ENCODE measurements at regions not wholly inside any gene's neighbourhood (a gene's known extent, or its start where the extent isn't known, plus 50 kb on each side); places are given as distances from the start of the nearest gene placed in this dataset.

- TF ChIP-seq FOXA1 (IDR thresholded peaks at IDR 0.05) (no peak), CTBP1 (IDR thresholded peaks at IDR 0.05; ENCODE audit: borderline replicate concordance) (no peak), LEF1 (IDR thresholded peaks at IDR 0.05; ENCODE audit: borderline replicate concordance) (no peak), ZNF384 (IDR thresholded peaks at IDR 0.05) (no peak), NFRKB (IDR thresholded peaks at IDR 0.05) (no peak), L3MBTL2 (conservative IDR thresholded peaks at IDR 0.05) (no peak), FOXM1 (IDR thresholded peaks at IDR 0.05; ENCODE audit: borderline replicate concordance) (no peak)
- CTCF ChIA-PET: no interaction called here
- DNase-seq (ENCODE audit: extremely low spot score): no peak
- POLR2A ChIA-PET: no interaction called here
These were observed 58.3 kb upstream of the LINC01488 start for GRCh38 chr11:69423181-69423580.

DNA sequence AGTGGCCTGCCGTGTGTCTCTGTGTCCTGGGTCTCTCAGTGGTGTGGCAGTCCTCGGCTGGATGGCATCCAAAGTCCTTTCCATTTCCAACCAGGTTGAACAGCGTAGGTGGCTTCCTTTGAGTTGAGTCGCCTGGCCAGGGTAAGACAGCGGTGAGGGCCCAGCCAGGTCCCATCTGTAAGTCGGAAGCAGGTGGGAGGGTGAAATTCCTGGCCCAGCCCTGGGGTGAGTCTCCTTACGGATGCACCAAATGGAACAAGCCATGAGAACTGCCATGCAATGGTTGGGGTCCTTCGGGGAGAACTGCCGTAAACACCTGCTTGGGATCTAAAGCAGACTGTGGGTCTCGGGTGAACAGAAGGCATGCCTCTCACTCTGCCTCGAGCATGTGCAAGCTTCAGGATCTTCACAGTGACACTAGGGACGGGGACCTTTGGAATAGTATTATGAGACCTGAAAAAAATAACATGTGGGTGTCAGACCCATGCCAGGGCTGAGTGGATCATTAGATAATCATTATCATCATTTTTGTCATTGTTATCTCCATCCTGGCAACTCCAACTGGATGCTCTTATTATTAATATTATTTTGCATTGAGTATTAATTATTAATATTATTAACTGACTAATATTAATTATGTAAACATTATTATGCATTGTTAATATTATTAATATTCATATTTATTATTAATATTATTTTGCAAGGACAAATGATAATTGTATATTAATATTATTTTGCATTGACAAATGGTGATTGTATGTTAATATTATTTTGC, 57.7 kb upstream of the LINC01488 start:
- TF ChIP-seq L3MBTL2 (conservative IDR thresholded peaks at IDR 0.05): no peak
- TF ChIP-seq FOXA1 (IDR thresholded peaks at IDR 0.05): no peak
- no peak for TF ChIP-seq ELF4 (IDR thresholded peaks at IDR 0.05)
- TF ChIP-seq CTBP1 (IDR thresholded peaks at IDR 0.05; ENCODE audit: borderline replicate concordance): no peak
- TF ChIP-seq ZNF384 (IDR thresholded peaks at IDR 0.05): no peak
- POLR2A ChIA-PET: no interaction called here
- no peak for DNase-seq (ENCODE audit: extremely low spot score)
- CTCF ChIA-PET: no interaction called here

GRCh38 chr11:69424748-69425147, 56.7 kb upstream of the LINC01488 start:
- no peak for TF ChIP-seq SP1 (IDR thresholded peaks at IDR 0.05)
- TF ChIP-seq PKNOX1 (IDR thresholded peaks at IDR 0.05): no peak
- no peak for TF ChIP-seq ARNT (IDR thresholded peaks at IDR 0.05)
- TF ChIP-seq CTBP1 (IDR thresholded peaks at IDR 0.05; ENCODE audit: borderline replicate concordance): no peak
- TF ChIP-seq ELF4 (IDR thresholded peaks at IDR 0.05): no peak
- no peak for TF ChIP-seq FOXA1 (IDR thresholded peaks at IDR 0.05)
- TF ChIP-seq TARDBP (IDR thresholded peaks at IDR 0.05): no peak
- no peak for TF ChIP-seq FOXK2 (IDR thresholded peaks at IDR 0.05)
- TF ChIP-seq FOXM1 (IDR thresholded peaks at IDR 0.05; ENCODE audit: borderline replicate concordance): no peak
- no peak for TF ChIP-seq ZNF384 (IDR thresholded peaks at IDR 0.05)
- no peak for TF ChIP-seq L3MBTL2 (conservative IDR thresholded peaks at IDR 0.05)
- TF ChIP-seq SUZ12 (IDR thresholded peaks at IDR 0.05): no peak
- CTCF ChIA-PET: no interaction called here
- POLR2A ChIA-PET: no interaction called here
- no peak for DNase-seq (ENCODE audit: extremely low spot score)

DNA sequence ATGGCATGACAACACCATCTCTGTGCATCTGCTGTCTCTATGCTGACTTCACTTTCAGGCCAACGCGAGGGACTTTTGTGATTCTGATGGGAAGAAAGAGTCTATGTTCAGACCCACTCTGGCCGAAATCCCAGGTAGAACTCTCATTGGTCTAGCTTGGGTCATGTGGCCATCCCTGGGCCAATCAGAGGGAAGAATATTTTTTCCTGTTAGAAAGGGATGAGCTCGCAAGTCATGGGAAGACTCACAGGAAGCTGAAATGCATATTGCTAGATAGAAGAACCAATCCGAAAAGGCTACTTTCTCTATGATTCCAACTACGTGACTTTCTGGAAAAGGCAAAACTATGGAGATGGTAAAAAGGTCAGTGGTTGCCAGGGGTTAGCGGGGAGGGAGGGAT, 56.0 kb upstream of the LINC01488 start:
- ChIA-PET CTCF (no interaction called here), POLR2A (no interaction called here)
- TF ChIP-seq ZNF384 (IDR thresholded peaks at IDR 0.05): no peak
- TF ChIP-seq HDGF (IDR thresholded peaks at IDR 0.05; ENCODE audit: borderline replicate concordance): no peak
- no peak for TF ChIP-seq FOXA1 (IDR thresholded peaks at IDR 0.05)
- no peak for TF ChIP-seq ELF4 (IDR thresholded peaks at IDR 0.05)
- no peak for TF ChIP-seq L3MBTL2 (conservative IDR thresholded peaks at IDR 0.05)
- no peak for TF ChIP-seq ARNT (IDR thresholded peaks at IDR 0.05)
- no peak for TF ChIP-seq LEF1 (IDR thresholded peaks at IDR 0.05; ENCODE audit: borderline replicate concordance)
- TF ChIP-seq NFRKB (IDR thresholded peaks at IDR 0.05): no peak
- no peak for TF ChIP-seq TARDBP (IDR thresholded peaks at IDR 0.05)
- TF ChIP-seq BHLHE40 (IDR thresholded peaks at IDR 0.05; ENCODE audit: borderline replicate concordance): no peak
- TF ChIP-seq PKNOX1 (IDR thresholded peaks at IDR 0.05): no peak
- no peak for TF ChIP-seq CTBP1 (IDR thresholded peaks at IDR 0.05; ENCODE audit: borderline replicate concordance)
- TF ChIP-seq FOXK2 (IDR thresholded peaks at IDR 0.05): no peak
- no peak for TF ChIP-seq SP1 (IDR thresholded peaks at IDR 0.05)
- TF ChIP-seq SUZ12 (IDR thresholded peaks at IDR 0.05): no peak
- TF ChIP-seq FOXM1 (IDR thresholded peaks at IDR 0.05; ENCODE audit: borderline replicate concordance): no peak
- DNase-seq (ENCODE audit: extremely low spot score): no peak

- POLR2A ChIA-PET: no interaction called here
- DNase-seq (ENCODE audit: extremely low spot score): no peak
- TF ChIP-seq ELF4 (IDR thresholded peaks at IDR 0.05): no peak
- CTCF ChIA-PET: no interaction called here
These were observed 55.4 kb upstream of the LINC01488 start for GRCh38 chr11:69425895-69426544.

DNA sequence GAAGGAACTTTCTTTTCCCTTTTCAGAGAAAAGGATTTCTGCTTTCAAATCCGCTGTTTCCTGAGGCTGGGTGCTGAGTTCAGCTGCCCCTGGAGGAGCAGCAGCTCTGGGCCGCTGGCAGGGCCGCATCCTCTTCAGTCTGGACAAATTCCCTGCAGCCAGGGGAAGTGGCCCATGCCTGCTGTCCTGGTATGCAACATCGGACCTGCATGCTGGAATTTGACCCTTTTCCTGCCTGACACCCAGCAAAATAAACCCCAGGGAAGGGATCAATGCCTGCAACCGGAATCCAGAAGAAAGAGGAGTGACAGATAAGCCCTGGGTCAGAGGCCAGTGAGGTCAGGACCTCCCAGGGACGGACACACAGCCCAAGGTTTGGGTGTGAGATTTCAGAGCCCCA, 54.1 kb upstream of the LINC01488 start:
- CTCF ChIA-PET: no interaction called here
- TF ChIP-seq PKNOX1 (IDR thresholded peaks at IDR 0.05) (no peak), SUZ12 (IDR thresholded peaks at IDR 0.05) (no peak), FOXA1 (IDR thresholded peaks at IDR 0.05) (no peak), NFRKB (IDR thresholded peaks at IDR 0.05) (no peak)
- POLR2A ChIA-PET: no interaction called here
- DNase-seq (ENCODE audit: extremely low spot score): no peak
